Activated gamma-delta T cell treated with anti-CD3 and anti-CD28 coated beads, Interleukin-2, amount 50 U/mL, for 16 hours (primary cell): ENCODE measurements at regions not wholly inside any gene's neighbourhood (a gene's known extent, or its start where the extent isn't known, plus 50 kb on each side); places are given as distances from the start of the nearest gene placed in this dataset.

Experiments used
- DNase-seq: peaks from one replicate; pipeline ENCODE4 v3.0.0-alpha.2; 2020; ENCODE audit warnings: low read depth

- no peak for DNase-seq
Observed at GRCh38 chr9:75414371-75415160, 326.3 kb downstream of the OSTF1 start.

GRCh38 chr9:75417471-75417870 is 329.2 kb downstream of the OSTF1 start:
- no peak for DNase-seq

GRCh38 chr9:75418518-75418917 is 330.2 kb downstream of the OSTF1 start:
- DNase-seq, result no peak

- no peak for DNase-seq
Observed at GRCh38 chr9:75422944-75423522, 334.7 kb downstream of the OSTF1 start.

- DNase-seq, result no peak
Observed at GRCh38 chr9:75429531-75430475, 341.5 kb downstream of the OSTF1 start.

GRCh38 chr9:75431375-75431774 is 343.1 kb downstream of the OSTF1 start:
- no peak for DNase-seq

- DNase-seq, result no peak
Observed at GRCh38 chr9:75432386-75432785, 344.1 kb downstream of the OSTF1 start.

- DNase-seq, result no peak
Observed at GRCh38 chr9:75432888-75433287, 344.6 kb downstream of the OSTF1 start.

- DNase-seq, result no peak
Observed at GRCh38 chr9:75438716-75439115, 350.4 kb downstream of the OSTF1 start.

- DNase-seq, result no peak
Observed at GRCh38 chr9:75440914-75441313, 352.6 kb downstream of the OSTF1 start.

- no peak for DNase-seq
Observed at GRCh38 chr9:75445144-75445543, 356.8 kb downstream of the OSTF1 start.

- DNase-seq, result no peak
Observed at GRCh38 chr9:75447281-75447680, 359.0 kb downstream of the OSTF1 start.

- DNase-seq, result no peak
Observed at GRCh38 chr9:75448281-75448680, 360.0 kb downstream of the OSTF1 start.

GRCh38 chr9:75448955-75449354 is 360.6 kb downstream of the OSTF1 start:
- no peak for DNase-seq

- DNase-seq, result no peak
Observed at GRCh38 chr9:75451045-75451444, 362.7 kb downstream of the OSTF1 start.

- DNase-seq, result no peak
Observed at GRCh38 chr9:75451505-75451904, 363.2 kb downstream of the OSTF1 start.

GRCh38 chr9:75452512-75452911 is 364.2 kb downstream of the OSTF1 start:
- no peak for DNase-seq

GRCh38 chr9:75454043-75454442 is 365.7 kb downstream of the OSTF1 start:
- no peak for DNase-seq

- no peak for DNase-seq
Observed at GRCh38 chr9:75454891-75455290, 366.6 kb downstream of the OSTF1 start.

- no peak for DNase-seq
Observed at GRCh38 chr9:75455444-75455921, 367.2 kb downstream of the OSTF1 start.

GRCh38 chr9:75456698-75457097 is 368.4 kb downstream of the OSTF1 start:
- DNase-seq, result no peak

- DNase-seq, result no peak
Observed at GRCh38 chr9:75457474-75458011, 369.2 kb downstream of the OSTF1 start.
